HG03095 (cell line): ENCODE measurements at regions not wholly inside any gene's neighbourhood (a gene's known extent, or its start where the extent isn't known, plus 50 kb on each side); places are given as distances from the start of the nearest gene placed in this dataset.

Experiments used
- ATAC-seq: cut with Tn5 transposase; IDR thresholded peaks from one replicate; pipeline ENCODE4 v1.9.1; 2021; ENCODE audit warnings: moderate library complexity; ENCODE audit not compliant: unreplicated experiment

- no peak for ATAC-seq
Measured at GRCh38 chr3:99376926-99377325, 261.5 kb upstream of the COL8A1 start.

DNA sequence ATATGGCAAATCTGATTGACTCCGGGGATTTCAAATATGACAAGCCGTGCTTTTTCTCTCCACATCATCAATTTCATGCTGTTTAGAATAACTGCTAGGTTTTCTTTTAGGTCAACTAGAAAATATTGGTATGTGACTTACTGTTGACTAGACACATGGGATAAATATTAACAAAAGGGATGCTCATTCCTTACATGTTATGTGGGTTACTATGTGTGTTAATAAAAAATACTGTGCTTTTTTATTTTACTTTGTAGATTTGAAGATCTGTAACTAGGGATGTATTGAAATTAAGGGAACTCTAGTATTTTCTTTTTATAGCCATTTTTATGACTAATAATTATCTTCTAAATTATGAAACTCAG lies 264.6 kb upstream of the COL8A1 start:
- no peak for ATAC-seq

- no peak for ATAC-seq
Measured at GRCh38 chr3:99373088-99373845, 265.1 kb upstream of the COL8A1 start.

- no peak for ATAC-seq
Measured at GRCh38 chr3:99366663-99367429, 271.5 kb upstream of the COL8A1 start.

DNA sequence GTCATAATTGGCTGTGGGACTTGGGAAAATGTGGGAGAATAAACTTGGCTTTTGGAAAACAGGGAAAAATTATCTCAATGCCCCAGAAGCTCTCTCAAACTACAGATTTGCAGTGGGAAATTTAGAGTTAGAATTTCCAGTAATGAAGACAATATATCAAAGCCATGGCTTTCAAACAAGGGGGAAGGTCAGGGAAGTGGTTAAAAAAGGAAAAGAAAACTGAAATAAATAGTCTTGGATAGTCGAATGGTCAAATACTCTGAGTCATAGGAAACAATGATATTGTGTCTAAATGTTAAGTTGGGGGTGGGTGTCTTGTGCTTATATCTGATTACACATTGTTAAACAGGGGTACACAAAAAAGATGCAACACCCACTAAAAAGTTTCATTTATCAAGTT lies 272.4 kb upstream of the COL8A1 start:
- no peak for ATAC-seq

- ATAC-seq, result no peak
Measured at GRCh38 chr3:99365396-99365795, 273.0 kb upstream of the COL8A1 start.

GRCh38 chr3:99357131-99357530 lies 281.3 kb upstream of the COL8A1 start:
- no peak for ATAC-seq

DNA sequence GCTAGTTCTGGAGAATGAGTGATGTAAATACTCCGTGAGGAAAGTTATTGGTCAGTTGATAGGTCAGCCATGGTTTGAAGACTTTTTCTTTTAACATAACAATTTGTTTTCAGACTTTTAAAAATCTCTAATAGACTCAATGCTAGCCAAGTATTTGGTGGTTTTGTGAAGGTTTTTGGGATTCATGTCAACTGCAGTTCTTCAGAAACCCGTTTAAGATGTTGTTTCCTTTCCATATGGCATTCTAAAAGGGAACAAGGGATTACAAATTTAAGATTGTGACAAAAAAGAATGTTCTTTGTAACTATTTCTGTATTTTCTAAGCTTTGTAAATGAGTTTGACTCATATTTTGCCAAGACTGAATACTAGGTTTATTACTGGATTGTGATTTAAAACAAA lies 281.7 kb upstream of the COL8A1 start:
- ATAC-seq, result no peak

DNA sequence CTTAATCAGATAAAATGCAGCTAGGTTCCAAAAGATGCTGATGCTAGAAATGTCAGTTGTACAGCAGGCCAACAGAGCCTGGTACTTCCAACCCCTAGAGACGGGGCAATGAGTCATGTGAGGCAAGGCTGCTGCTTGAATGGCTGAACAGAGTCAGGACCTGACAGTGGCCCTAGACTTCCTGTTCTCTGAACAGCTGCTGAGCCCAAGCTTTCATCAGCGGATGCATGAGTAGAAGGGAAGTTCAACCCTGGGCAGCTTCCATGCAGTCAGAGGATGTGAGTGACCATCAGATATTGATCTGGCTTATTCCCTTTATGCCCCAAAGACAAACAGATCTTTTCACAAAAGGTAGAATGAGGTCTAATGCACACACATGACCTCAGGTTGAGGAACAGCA lies 282.9 kb upstream of the COL8A1 start:
- no peak for ATAC-seq

DNA sequence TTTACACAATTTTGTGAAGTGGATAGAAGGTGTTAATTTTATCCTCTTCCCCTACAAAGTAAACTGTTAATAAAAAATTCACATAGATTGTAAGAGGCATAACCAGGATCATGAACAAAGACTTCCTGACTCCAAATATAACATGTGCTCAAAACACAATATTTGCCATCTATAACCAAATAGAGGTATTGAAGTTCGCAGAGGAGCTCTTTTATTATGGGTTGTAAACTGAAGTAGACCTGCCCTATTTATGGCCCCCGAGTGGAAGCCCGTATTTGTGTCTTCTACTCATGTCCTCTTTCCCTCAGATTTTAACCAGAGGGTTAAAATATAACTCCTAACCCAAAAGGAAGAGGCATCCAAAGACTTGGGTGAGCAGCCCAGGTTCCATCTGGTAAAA lies 285.6 kb upstream of the COL8A1 start:
- no peak for ATAC-seq

DNA sequence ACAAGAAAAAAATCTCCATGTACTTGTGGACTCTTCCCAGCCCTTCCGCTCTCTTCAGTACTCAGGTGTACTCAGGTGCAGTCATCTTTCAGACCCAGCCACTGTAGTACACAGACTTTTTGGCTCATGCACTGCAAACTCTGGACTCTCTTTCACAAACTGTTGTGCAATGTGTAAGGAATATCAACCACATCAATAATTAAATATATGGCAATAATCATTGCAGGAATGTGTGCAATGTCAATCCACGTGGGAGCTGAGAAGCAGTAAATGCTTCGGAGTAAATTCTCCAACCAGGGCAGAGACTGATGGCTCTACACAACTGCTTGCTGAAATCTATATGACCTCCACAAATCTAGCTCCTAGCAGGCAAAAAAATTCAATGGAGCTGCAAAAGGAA lies 287.3 kb upstream of the COL8A1 start:
- ATAC-seq, result no peak

DNA sequence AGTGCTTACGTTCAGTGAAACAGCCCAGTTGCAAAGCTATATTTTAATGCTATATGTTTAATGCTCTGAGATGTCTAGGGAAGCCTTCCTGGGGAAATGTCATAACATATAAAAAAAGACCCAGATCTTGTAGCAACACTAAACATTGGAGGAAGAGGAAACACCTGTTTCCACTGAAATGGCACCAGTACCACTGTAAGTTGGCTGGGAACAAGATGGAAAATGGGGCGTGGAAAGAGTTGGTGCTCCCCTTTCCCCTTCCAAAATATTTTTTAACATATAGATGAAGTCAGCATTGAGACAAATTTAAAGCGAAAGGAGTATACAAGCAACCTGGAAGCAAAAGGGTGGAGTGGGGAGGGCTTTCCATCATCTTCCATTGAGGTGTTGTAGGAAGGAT lies 289.9 kb upstream of the COL8A1 start:
- no peak for ATAC-seq

- ATAC-seq, result no peak
Measured at GRCh38 chr3:99344216-99344615, 294.2 kb upstream of the COL8A1 start.

DNA sequence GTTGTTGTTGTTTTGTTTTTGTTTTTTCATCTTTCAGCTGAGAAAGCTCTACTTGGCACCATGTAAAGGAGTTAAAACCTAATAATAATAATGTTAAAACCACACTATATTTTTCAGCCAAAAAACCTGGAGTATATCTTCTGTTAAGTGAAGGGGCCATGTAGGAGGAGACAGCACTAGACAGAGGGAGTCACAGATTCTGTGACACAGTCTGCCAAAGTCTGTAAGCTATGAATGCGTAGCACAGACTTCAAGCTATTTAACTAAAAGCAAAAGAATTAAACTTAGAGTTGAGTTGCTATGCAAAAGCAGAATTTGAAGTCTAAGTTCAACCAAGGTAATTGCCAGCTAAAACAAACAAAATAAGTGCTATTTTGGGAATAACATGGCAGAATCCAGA lies 296.0 kb upstream of the COL8A1 start:
- no peak for ATAC-seq

DNA sequence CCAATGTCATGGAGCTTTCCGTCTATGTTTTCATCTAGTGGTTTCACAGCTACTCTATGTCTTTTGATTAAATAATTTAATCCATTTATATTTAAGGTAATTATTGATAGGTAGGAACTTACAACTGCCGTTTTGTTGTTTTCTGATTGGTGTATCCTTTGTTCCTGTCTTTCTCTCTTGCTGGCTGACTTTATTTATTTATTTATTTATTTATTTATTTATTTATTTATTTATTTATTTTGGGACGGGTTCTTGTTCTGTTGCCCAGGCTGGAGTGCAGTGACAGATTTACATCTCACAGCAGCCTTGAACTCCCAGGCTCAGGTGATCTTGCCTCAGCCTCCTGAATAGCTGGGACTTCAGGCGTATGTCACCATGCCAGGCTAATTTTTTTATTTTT lies 299.2 kb upstream of the COL8A1 start:
- ATAC-seq, result no peak

DNA sequence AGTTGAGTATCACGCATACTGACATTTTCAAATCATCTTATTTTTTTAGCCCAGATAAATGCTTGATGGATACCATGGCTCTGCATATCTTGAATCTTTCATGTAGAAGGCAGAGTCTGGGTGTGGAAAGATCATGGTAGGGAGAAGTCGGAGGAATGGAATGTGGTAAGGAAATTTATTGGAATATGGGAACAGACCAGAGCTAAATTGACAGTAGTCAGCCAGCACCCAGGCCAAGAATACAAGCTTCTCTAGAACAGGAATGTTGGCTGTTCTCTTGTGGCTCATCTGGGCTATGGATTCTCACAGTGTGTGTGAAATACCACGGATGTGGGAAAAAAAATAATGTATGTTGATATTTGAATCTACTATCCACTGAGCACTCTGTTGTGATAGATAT lies 305.7 kb upstream of the COL8A1 start:
- no peak for ATAC-seq

GRCh38 chr3:99332276-99332675 lies 306.1 kb upstream of the COL8A1 start:
- ATAC-seq, result no peak

DNA sequence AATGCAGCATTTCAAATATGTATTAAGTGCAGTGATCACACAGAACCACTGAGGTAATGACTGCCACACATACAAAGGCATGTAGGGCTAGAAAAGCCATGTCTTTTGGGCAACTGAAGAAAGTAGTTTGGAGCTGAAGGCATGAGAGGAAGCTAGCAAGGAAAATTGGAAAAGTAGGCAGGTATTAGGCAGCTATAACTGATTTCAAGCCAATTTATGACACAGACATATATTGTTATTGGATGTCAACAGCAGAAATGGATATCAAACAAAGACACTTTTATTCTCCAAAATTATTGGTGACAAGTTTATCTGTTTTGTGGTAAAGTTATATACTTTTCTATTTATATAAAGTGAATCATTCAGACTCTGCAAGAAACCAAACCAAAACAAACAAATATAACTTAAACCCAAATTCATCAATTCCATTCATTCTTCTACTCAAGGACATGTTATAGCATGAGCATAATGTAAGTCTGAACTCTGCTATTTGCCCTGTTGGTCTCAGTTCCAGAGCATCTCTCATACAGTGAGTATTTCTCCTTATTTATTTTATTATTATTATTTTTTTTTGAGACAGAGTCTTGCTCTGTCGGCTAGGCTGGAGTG lies 307.4 kb upstream of the COL8A1 start:
- ATAC-seq, result no peak

DNA sequence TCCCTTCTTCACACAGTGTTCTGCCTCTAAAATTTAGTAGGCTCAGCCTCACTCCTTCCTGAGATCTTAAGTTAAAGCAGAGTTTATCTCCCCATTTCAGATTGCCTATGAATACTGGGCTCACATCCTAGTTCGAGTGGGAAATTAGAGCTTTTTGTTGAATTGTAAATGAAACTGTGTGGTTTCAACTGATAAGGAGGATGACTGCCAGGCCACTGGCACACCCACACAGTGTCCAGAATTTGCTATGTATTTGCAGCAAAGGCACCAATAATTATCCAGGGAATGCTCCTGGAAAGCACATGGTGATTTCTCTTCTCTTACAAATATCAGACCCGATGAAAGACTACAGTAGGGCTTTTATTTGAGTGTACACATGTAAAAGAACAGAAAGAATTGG lies 308.1 kb upstream of the COL8A1 start:
- no peak for ATAC-seq

- no peak for ATAC-seq
Measured at GRCh38 chr3:99325402-99325801, 313.0 kb upstream of the COL8A1 start.

GRCh38 chr3:99324636-99325203 lies 313.7 kb upstream of the COL8A1 start:
- ATAC-seq, result no peak

DNA sequence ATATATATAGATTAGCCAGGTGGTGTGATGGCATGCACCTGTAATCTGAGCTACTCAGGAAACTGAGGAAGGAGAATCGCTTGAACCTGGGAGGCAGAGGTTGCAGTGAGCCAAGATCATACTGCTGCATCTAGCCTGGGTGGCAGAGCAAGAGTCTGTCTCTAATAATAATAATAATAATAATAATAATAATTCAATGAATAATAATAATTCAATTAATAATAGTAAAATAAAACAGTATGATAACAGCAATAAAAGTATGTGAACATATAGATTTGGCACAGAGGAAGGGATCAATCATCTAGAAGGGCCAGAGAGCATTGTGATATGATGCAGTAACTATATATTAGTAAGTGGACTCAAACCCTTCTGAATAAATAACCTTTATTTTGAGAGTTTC lies 314.5 kb upstream of the COL8A1 start:
- ATAC-seq, result no peak
